ENCODE measurements at regions not wholly inside any gene's neighbourhood (a gene's known extent, or its start where the extent isn't known, plus 50 kb on each side); places are given as distances from the start of the nearest gene placed in this dataset.

DNA sequence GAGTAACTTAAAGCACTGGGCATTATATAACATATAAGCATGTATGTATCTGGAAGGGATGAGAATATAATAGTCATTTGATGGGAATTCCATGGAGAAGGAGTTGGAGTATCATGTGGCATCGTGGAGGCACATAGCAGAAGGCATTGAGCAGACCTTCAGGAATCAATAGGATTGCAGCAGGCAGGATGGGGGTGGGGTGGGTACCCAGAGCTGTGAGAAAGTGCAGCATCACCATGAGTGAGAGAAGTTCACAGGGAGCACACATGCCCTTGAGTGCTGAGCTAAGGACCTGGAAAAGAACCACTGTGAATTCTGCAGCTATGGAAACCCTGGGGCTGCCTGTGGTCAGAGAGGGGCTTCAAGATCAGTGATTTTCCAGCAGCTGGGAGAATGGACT lies 57.3 kb downstream of the MED10 start:
- Histone ChIP-seq H3K36me3 (no peaks in the 10 kb centered on the region), H3K27ac (no peak overlapping the region), H3K9me3 (peaks cover 0 to 9% of the 10 kb centered on the region in 2 donors), H3K4me3 (no peak overlapping the region), H3K4me1 (no peaks in the 10 kb centered on the region), H3K27me3 (no peaks in the 10 kb centered on the region)
- DNase-seq (ENCODE audit: low spot score in 2 of 2), result no peak
- intact Hi-C loops (cut with DNase I; ENCODE audit: low total_unique reads), result no loop called here
- TF ChIP-seq POLR2AphosphoS5 (IDR thresholded peaks at IDR 0.05) (no peak), POLR2A (IDR thresholded peaks at IDR 0.05) (no peak)
- TF ChIP-seq, protein P1, sequence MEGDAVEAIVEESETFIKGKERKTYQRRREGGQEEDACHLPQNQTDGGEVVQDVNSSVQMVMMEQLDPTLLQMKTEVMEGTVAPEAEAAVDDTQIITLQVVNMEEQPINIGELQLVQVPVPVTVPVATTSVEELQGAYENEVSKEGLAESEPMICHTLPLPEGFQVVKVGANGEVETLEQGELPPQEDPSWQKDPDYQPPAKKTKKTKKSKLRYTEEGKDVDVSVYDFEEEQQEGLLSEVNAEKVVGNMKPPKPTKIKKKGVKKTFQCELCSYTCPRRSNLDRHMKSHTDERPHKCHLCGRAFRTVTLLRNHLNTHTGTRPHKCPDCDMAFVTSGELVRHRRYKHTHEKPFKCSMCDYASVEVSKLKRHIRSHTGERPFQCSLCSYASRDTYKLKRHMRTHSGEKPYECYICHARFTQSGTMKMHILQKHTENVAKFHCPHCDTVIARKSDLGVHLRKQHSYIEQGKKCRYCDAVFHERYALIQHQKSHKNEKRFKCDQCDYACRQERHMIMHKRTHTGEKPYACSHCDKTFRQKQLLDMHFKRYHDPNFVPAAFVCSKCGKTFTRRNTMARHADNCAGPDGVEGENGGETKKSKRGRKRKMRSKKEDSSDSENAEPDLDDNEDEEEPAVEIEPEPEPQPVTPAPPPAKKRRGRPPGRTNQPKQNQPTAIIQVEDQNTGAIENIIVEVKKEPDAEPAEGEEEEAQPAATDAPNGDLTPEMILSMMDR (IDR thresholded peaks at IDR 0.05), result no peak

DNA sequence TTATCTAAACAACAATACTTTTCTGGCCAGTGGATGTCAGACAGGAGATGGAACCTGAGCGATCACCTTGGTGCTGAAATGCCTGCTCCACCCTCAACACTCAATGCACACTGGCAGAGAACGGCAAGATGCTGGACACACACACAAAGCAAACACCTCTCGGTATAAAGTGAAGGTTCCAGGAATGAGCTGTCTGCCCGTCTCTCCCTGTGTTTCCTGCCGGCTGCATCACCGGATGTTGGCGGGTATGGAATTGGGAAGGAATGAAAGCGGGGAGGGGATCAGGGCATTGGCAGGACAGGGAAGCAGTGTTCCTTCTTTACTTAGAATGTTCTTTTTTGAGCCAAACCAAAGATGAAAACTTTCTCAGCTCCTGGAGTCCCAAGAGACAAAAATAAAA lies 59.2 kb downstream of the MED10 start:
- intact Hi-C loops (cut with DNase I; ENCODE audit: low total_unique reads), result no loop called here
- no peak overlapping the region for H3K27ac ChIP-seq
- H3K27me3 ChIP-seq, result no peaks in the 10 kb centered on the region
- H3K4me3 ChIP-seq, result no peak overlapping the region
- no peak for DNase-seq (ENCODE audit: low spot score in 2 of 2)
- H3K4me1 ChIP-seq, result no peaks in the 10 kb centered on the region
- H3K9me3 ChIP-seq, result peaks cover 0 to 9% of the 10 kb centered on the region in 2 donors
- TF ChIP-seq POLR2AphosphoS5 (IDR thresholded peaks at IDR 0.05) (no peak), POLR2A (IDR thresholded peaks at IDR 0.05) (no peak)
- TF ChIP-seq, protein P1 (IDR thresholded peaks at IDR 0.05), result no peak
- no peaks in the 10 kb centered on the region for H3K36me3 ChIP-seq

DNA sequence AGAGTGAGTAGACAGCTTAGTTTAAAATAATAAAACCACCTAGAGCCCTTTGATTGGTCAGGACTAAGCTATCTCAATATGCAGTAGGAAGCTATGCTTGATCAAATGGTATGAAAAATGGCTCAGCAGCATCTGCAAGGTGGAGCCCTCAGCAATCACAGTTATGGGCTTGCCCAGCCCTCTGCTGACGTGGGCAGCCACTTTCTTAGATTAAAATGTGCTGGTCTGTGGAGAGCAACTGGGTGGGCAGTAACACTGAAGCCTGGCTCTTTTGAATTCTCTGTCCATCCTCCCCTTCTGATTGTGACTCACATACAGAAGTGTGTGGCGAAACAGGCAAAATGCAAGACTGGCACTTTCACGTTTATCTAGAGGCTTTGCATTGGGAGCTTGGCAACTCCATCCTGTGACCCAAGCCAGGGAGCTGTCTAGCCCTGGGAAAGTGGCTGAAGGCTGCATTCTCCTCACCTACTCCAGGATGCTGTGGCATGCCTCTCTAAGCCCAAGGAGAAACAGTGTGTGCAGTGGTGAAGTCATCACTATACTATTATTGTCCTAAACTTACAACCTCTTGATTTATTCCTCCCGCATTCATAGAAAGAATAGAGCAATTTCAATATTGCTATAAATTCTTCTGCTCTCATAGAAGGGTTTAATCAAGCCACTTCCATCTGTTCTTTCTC lies 61.1 kb downstream of the MED10 start:
- Histone ChIP-seq H3K36me3 (no peaks in the 10 kb centered on the region), H3K4me3 (no peak overlapping the region), H3K9me3 (peaks cover 0 to 9% of the 10 kb centered on the region in 2 donors), H3K27me3 (no peaks in the 10 kb centered on the region), H3K27ac (no peak overlapping the region), H3K4me1 (no peaks in the 10 kb centered on the region)
- no peak for DNase-seq (ENCODE audit: low spot score in 2 of 2)
- intact Hi-C loops (cut with DNase I; ENCODE audit: low total_unique reads), result no loop called here
- TF ChIP-seq POLR2A (IDR thresholded peaks at IDR 0.05) (no peak), POLR2AphosphoS5 (IDR thresholded peaks at IDR 0.05) (no peak)
- TF ChIP-seq, protein P1 (IDR thresholded peaks at IDR 0.05), result no peak

DNA sequence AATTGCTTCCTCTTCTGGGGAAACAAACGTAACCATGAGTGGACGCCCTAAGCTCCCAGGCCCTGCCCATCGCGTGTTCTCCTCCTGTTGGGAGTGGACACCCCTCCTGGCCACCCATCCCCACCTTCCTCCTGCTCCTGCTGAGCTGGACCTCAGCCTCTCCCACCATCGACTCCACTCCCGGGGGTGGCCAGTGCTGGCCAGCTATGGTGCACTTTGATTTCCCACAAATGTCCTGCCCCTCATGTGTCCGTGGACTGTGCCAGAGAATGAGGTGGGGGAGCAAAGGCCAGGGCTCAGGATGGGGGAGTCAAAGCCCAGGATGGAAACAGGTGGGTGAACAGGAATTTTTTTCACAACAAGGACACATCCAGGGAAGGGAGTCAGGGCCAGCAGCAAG lies 62.8 kb downstream of the MED10 start:
- Histone ChIP-seq H3K27ac (no peak overlapping the region), H3K36me3 (no peaks in the 10 kb centered on the region), H3K27me3 (no peaks in the 10 kb centered on the region), H3K4me1 (no peaks in the 10 kb centered on the region), H3K9me3 (peaks cover 0 to 1% of the 10 kb centered on the region in 2 donors), H3K4me3 (no peak overlapping the region)
- intact Hi-C loops (cut with DNase I; ENCODE audit: low total_unique reads), result no loop called here
- no peak for DNase-seq (ENCODE audit: low spot score in 2 of 2)
- no peak for TF ChIP-seq POLR2A (IDR thresholded peaks at IDR 0.05)
- no peak for TF ChIP-seq POLR2AphosphoS5 (IDR thresholded peaks at IDR 0.05)
- TF ChIP-seq, protein P1 (IDR thresholded peaks at IDR 0.05), result no peak

DNA sequence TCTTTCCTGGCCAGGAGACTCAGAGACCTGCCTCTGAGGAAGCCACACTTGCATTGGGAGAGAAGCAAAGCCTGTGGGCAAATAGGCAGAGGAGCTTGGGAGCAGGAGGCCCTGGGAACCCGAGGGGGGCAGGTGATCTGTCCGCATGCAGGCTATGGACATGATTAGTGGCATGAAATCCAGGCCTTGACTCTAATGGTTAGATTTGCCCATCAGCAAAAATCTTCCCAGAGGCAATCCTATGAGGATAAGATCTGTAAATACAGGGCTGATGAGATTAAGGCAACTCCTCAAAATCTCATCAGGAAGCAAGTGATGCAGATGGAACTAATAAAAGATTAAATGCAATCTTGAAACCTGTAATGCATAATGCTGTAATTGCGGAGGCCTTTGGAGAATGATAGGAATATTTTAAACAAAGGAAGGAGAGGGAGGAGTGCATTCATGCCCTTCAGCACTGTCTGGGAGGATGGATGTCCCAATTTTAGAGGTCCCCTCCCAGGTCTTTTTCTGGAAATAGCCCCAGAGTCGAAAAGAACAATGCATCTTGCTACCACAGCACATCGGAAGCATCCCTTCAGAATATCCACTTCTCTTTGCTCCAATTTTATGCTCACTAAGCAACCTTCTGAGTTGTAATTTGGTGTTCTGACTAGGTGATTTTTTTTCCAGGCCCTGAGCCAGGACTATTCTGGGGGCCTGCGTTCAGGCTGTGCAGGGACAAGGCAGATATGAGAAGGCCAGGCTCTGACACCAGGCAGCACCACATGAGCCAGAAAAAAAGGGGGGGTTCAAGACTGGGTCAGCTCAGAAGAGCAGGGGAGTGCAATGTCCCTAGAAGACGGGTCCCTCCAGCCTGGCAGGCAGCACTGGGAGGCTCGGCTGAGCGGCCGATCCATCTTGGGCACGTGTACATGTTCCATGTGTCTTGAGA lies 66.5 kb downstream of the MED10 start:
- no peaks in the 10 kb centered on the region for H3K9me3 ChIP-seq
- DNase-seq (ENCODE audit: low spot score in 2 of 2), result no peak
- H3K27me3 ChIP-seq, result no peaks in the 10 kb centered on the region
- H3K27ac ChIP-seq, result no peak overlapping the region
- no peaks in the 10 kb centered on the region for H3K4me1 ChIP-seq
- no peaks in the 10 kb centered on the region for H3K36me3 ChIP-seq
- no peak overlapping the region for H3K4me3 ChIP-seq
- TF ChIP-seq, protein P1 (IDR thresholded peaks at IDR 0.05), result no peak
- TF ChIP-seq POLR2AphosphoS5 (IDR thresholded peaks at IDR 0.05), result no peak
- TF ChIP-seq POLR2A (IDR thresholded peaks at IDR 0.05), result no peak
- intact Hi-C loops (cut with DNase I; ENCODE audit: low total_unique reads), result no loop called here

All from breast epithelium (tissue), 4 donors.